Vagina (tissue), 2 donors: ENCODE measurements at regions not wholly inside any gene's neighbourhood (a gene's known extent, or its start where the extent isn't known, plus 50 kb on each side); places are given as distances from the start of the nearest gene placed in this dataset.

Experiments used
- DNase-seq, 2 donors: peaks; one replicate each; pipeline ENCODE4 v3.0.0-alpha.2; 2017; ENCODE audit errors: extremely low spot score in 2 of 2
- H3K27ac ChIP-seq: fragments of 200-600 bp; sonication (generic); one replicate; pipeline ENCODE4 v1.5.1; 2019
- H3K27me3 ChIP-seq: fragments of 200-600 bp; sonication (generic); one replicate; pipeline ENCODE4 v1.5.1; 2019
- H3K36me3 ChIP-seq, 2 donors: fragments of 200-600 bp; sonication (generic); one replicate each; pipeline ENCODE4 v1.5.1; 2017 to 2019
- H3K4me1 ChIP-seq: fragments of 200-600 bp; sonication (generic); one replicate; pipeline ENCODE4 v1.5.1; 2019
- H3K4me3 ChIP-seq, 2 donors: fragments of 200-600 bp; sonication (generic); 1 replicate in 1 of 2; 2 replicates in 1 of 2; pipeline ENCODE4 v1.5.1; 2016 to 2019
- H3K9me3 ChIP-seq: fragments of 200-600 bp; sonication (generic); one replicate; pipeline ENCODE4 v1.5.1; 2019
- POLR2A ChIP-seq, 2 donors: fragments of 450-650 bp; IDR thresholded peaks; one replicate each; pipeline ENCODE4 v1.6.1; 2017; ENCODE audit warnings: antibody characterized with exemption in 2 of 2, mild to moderate bottlenecking in 2 of 2, moderate library complexity in 2 of 2
- POLR2AphosphoS5 ChIP-seq, 2 donors: sonication (generic); formaldehyde crosslinking; IDR thresholded peaks; one replicate each; pipeline ENCODE4 v1.9.0; 2017; ENCODE audit warnings: antibody characterized with exemption in 2 of 2, mild to moderate bottlenecking in 2 of 2, low read depth in 1 of 2; ENCODE audit not compliant: insufficient read depth in 1 of 2
- intact Hi-C: fragments of 100-400 bp; cut with DNase I; formaldehyde crosslinking; loops from one replicate; pipeline ENCODE4 v1.15.1; 2023
- TF ChIP-seq, protein P1 (sequence below), 3 experiments: fragments of 450-650 bp in 2 of 3; fragments of 200-600 bp in 1 of 3; sonication (generic) in 1 of 3; IDR thresholded peaks; one replicate each; pipeline ENCODE4 v1.5.1; 2017 to 2019; ENCODE audit warnings: antibody characterized with exemption in 3 of 3, mild to moderate bottlenecking in 2 of 3, moderate library complexity in 2 of 3

DNA sequence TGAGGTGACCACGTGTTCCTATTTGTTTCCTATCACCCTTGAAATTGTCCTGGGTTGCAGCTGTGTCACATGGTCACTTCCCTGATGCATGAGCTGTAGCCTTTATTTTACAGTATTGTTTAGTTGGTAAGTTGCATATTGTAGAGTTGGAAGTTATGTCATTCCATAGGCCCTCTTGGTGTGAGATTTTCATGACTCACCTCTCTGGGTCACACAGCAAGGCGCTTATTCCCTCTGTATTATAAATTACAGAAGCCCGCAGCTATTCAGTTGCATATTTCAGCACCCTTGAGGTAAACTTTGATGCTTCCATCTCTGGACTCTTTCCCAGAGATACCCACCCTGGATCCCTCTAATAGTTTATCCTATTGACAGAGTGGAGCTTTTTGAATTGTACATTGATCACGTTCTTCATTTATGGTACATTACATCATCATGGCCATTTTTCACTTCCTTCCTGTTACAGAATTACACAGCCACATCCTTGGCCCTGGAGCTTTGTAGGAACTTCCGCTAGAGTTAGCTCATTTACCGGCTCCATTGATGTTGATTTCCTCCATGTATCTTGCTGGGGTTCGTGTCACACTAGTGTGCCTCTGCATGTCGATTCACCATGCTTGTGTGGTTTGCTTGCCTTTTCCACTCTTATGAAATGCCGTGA, 543.1 kb upstream of the RGMA start:
- Histone ChIP-seq H3K36me3 (no peaks in the 10 kb centered on the region), H3K4me3 (no peak overlapping the region), H3K27ac (no peak overlapping the region), H3K9me3 (no peaks in the 10 kb centered on the region), H3K27me3 (no peaks in the 10 kb centered on the region), H3K4me1 (no peaks in the 10 kb centered on the region)
- TF ChIP-seq POLR2AphosphoS5 (IDR thresholded peaks at IDR 0.05; ENCODE audit: insufficient read depth in 1 of 2, low read depth in 1 of 2) (no peak), POLR2A (IDR thresholded peaks at IDR 0.05) (no peak)
- TF ChIP-seq, protein P1, sequence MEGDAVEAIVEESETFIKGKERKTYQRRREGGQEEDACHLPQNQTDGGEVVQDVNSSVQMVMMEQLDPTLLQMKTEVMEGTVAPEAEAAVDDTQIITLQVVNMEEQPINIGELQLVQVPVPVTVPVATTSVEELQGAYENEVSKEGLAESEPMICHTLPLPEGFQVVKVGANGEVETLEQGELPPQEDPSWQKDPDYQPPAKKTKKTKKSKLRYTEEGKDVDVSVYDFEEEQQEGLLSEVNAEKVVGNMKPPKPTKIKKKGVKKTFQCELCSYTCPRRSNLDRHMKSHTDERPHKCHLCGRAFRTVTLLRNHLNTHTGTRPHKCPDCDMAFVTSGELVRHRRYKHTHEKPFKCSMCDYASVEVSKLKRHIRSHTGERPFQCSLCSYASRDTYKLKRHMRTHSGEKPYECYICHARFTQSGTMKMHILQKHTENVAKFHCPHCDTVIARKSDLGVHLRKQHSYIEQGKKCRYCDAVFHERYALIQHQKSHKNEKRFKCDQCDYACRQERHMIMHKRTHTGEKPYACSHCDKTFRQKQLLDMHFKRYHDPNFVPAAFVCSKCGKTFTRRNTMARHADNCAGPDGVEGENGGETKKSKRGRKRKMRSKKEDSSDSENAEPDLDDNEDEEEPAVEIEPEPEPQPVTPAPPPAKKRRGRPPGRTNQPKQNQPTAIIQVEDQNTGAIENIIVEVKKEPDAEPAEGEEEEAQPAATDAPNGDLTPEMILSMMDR (IDR thresholded peaks at IDR 0.05), result no peak
- DNase-seq, result no peak
- intact Hi-C loops, result no loop called here

DNA sequence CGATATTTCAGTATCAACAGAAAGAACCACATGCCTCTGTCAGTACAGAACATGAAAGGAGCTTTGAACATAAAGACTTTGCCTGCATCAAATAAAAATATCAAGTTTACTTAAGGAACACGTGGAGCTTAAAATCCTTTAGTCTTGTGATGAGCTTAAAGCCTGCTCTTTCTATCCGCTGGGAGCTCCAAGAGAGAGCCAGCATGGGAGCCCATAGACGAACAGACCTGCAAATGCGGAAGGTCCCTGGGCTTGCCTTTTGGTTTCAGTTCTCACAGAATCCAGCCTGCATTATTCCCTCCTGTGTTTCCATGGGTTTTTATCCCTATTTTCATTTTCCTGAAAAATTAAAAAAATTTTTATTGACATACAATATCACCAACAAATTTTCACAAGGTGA, 530.6 kb upstream of the RGMA start:
- Histone ChIP-seq H3K4me1 (no peaks in the 10 kb centered on the region), H3K4me3 (no peak overlapping the region), H3K27me3 (no peaks in the 10 kb centered on the region), H3K9me3 (no peaks in the 10 kb centered on the region), H3K36me3 (no peaks in the 10 kb centered on the region), H3K27ac (no peak overlapping the region)
- TF ChIP-seq, protein P1 (IDR thresholded peaks at IDR 0.05), result no peak
- TF ChIP-seq POLR2AphosphoS5 (IDR thresholded peaks at IDR 0.05; ENCODE audit: insufficient read depth in 1 of 2, low read depth in 1 of 2), result no peak
- TF ChIP-seq POLR2A (IDR thresholded peaks at IDR 0.05), result no peak
- intact Hi-C loops, result no loop called here
- DNase-seq, result no peak

DNA sequence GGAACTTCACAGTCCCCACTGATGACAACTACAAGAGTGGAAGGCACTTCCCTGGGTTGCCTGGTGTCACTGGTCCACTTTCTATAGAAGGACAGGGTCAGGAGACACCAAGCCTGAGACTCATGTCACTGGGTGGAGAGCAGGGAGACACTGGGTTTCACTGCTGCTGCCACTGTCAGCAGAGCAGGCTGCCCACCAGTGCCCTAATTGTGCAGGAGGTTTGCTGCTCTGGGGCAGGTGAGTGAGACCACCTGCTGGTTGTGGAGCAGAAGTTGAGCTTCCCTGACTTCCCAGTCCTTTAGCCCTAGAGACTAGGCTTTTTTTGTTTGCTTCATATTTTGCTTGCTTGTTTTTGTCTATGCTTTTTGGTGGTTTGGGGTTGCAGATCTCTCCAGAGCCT, 528.4 kb upstream of the RGMA start:
- TF ChIP-seq POLR2AphosphoS5 (IDR thresholded peaks at IDR 0.05; ENCODE audit: insufficient read depth in 1 of 2, low read depth in 1 of 2), result no peak
- TF ChIP-seq, protein P1 (IDR thresholded peaks at IDR 0.05), result no peak
- no peak for TF ChIP-seq POLR2A (IDR thresholded peaks at IDR 0.05)
- H3K9me3 ChIP-seq, result no peaks in the 10 kb centered on the region
- H3K4me3 ChIP-seq, result no peak overlapping the region
- no peaks in the 10 kb centered on the region for H3K27me3 ChIP-seq
- intact Hi-C loops, result no loop called here
- H3K27ac ChIP-seq, result no peak overlapping the region
- H3K36me3 ChIP-seq, result no peaks in the 10 kb centered on the region
- no peaks in the 10 kb centered on the region for H3K4me1 ChIP-seq
- DNase-seq, result no peak

DNA sequence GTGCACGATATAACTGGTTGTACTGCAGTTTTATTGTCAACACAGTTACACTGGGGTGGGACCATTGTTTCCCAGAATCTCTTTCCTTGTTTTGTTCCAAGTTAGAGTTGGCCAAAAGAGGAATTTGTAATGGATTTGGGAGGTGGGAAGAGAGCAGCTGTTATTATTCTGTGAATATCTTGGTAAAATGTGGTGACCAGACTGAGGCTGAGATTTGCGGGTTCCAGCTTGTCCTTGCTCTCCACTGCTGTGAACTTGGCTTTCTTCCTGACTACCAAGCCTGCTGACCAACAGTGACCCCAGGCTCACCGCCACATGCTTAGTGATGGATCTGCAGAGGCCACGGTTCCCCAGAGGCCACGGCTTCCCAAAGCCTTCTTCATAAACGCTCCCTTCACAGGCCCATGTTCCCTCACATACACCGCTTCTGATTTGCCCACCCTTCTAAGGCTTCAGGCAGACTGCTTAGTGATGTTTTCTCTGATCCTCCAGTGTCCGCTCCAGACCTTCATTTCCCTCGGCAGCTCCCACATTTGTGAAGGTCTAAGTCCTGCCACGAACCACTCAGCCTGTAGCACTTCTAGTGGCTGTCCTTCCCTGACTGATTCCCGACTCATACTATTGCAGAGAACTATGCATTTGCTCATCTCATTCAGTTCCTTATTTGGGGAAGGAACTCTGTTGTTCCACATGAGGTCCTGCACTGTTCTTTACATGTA, 525.5 kb upstream of the RGMA start:
- H3K4me3 ChIP-seq, result no peak overlapping the region
- intact Hi-C loops, result no loop called here
- H3K9me3 ChIP-seq, result no peaks in the 10 kb centered on the region
- no peak overlapping the region for H3K27ac ChIP-seq
- no peak for TF ChIP-seq POLR2A (IDR thresholded peaks at IDR 0.05)
- TF ChIP-seq, protein P1 (IDR thresholded peaks at IDR 0.05), result no peak
- no peak for TF ChIP-seq POLR2AphosphoS5 (IDR thresholded peaks at IDR 0.05; ENCODE audit: insufficient read depth in 1 of 2, low read depth in 1 of 2)
- no peaks in the 10 kb centered on the region for H3K4me1 ChIP-seq
- no peak for DNase-seq
- no peaks in the 10 kb centered on the region for H3K36me3 ChIP-seq
- no peaks in the 10 kb centered on the region for H3K27me3 ChIP-seq

DNA sequence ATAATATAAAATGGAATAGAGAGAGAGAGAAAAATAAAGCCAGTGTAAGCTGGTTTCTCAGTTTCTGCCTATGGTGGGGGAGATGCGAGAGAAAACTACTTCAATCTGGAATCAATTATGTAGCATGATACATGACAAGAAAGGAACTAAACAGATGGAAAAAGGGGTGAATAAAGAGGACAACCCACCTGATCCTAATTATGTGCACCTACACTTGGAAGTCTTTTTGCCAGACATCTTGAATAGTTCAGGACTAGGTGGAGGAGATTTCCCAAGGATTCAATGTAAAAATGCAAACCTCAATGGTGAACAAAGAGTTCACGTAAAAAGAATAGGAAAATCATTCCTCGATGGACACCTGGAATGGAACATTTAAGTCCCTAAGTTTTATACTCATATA, 524.4 kb upstream of the RGMA start:
- no peak overlapping the region for H3K27ac ChIP-seq
- H3K36me3 ChIP-seq, result no peaks in the 10 kb centered on the region
- intact Hi-C loops, result no loop called here
- H3K4me1 ChIP-seq, result no peaks in the 10 kb centered on the region
- DNase-seq, result no peak
- H3K27me3 ChIP-seq, result no peaks in the 10 kb centered on the region
- TF ChIP-seq, protein P1 (IDR thresholded peaks at IDR 0.05), result no peak
- TF ChIP-seq POLR2AphosphoS5 (IDR thresholded peaks at IDR 0.05; ENCODE audit: insufficient read depth in 1 of 2, low read depth in 1 of 2) (no peak), POLR2A (IDR thresholded peaks at IDR 0.05) (no peak)
- H3K9me3 ChIP-seq, result no peaks in the 10 kb centered on the region
- H3K4me3 ChIP-seq, result no peak overlapping the region
